H1 (cell line): ENCODE measurements at regions not wholly inside any gene's neighbourhood (a gene's known extent, or its start where the extent isn't known, plus 50 kb on each side); places are given as distances from the start of the nearest gene placed in this dataset.

ENCODE experiments used
- CBX8 ChIP-seq: fragments of 300-800, 300-1000 bp; sonication (generic); IDR thresholded peaks from 2 replicates; pipeline ENCODE4 v1.7.1; 2016; ENCODE audit warnings: low read depth, low read length, borderline replicate concordance
- GTF2F1 ChIP-seq: IDR thresholded peaks from 2 replicates; pipeline ENCODE4 v1.6.1; 2012; ENCODE audit warnings: low read depth, low read length, improper control_type of control experiment, borderline replicate concordance
- MAFK ChIP-seq: IDR thresholded peaks from 2 replicates; pipeline ENCODE4 v1.6.1; 2012; ENCODE audit warnings: low read depth, mild to moderate bottlenecking, improper control_type of control experiment, low read length
- SIRT6 ChIP-seq: IDR thresholded peaks from one replicate; pipeline ENCODE4 v1.7.1; 2012; ENCODE audit warnings: low read length, inconsistent platforms
- YY1 ChIP-seq: IDR thresholded peaks from 2 replicates; pipeline ENCODE4 v1.6.1; 2011; ENCODE audit warnings: low read depth, mild to moderate bottlenecking, low read length
- TF ChIP-seq, protein P1 (sequence below), 3 experiments: IDR thresholded peaks; 1 replicate in 2 of 3; 2 replicates in 1 of 3; pipeline versions ENCODE4 v1.5.1 to v1.6.1; 2011; ENCODE audit warnings: low read length in 3 of 3, mild to moderate bottlenecking in 3 of 3, inconsistent platforms in 2 of 3, low read depth in 1 of 3, moderate library complexity in 1 of 3; ENCODE audit not compliant: insufficient read depth in 1 of 3; ENCODE audit errors: control extremely low read depth in 1 of 3

DNA sequence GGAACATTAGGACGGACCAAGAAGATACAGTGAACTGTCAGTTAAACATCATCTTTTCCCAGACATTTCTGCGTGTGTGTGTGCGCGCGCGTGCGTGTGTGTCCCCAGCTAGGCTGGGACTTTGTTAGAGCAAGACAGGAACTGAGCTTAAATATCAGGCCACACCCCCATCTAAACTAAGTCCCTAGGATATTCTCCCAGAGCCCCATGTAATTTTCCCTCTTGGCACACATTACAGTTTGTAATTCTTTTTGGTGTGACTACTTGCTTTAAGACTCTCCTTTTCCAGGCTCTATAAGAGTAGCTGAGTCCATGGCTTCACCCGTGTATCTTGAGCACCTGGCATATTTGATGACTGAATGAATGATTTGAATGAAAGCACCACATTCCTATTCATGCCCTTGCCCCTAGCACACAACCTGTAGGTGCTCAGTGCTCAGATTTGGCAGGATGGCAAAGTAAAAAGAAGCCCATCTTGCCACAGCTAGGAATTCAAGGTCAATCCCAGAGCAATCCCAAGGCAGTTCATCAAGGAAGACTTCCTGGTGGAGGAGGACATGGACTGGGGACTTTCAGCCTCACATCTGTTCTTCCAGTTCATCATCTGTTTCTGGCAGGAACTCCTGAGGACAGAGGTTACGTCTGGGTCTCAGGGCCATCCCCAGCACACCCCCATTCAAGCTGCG, 69.2 kb downstream of the MRPL14 start (continued):
- TF ChIP-seq, protein P1, sequence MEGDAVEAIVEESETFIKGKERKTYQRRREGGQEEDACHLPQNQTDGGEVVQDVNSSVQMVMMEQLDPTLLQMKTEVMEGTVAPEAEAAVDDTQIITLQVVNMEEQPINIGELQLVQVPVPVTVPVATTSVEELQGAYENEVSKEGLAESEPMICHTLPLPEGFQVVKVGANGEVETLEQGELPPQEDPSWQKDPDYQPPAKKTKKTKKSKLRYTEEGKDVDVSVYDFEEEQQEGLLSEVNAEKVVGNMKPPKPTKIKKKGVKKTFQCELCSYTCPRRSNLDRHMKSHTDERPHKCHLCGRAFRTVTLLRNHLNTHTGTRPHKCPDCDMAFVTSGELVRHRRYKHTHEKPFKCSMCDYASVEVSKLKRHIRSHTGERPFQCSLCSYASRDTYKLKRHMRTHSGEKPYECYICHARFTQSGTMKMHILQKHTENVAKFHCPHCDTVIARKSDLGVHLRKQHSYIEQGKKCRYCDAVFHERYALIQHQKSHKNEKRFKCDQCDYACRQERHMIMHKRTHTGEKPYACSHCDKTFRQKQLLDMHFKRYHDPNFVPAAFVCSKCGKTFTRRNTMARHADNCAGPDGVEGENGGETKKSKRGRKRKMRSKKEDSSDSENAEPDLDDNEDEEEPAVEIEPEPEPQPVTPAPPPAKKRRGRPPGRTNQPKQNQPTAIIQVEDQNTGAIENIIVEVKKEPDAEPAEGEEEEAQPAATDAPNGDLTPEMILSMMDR (IDR thresholded peaks at IDR 0.05; ENCODE audit: control extremely low read depth in 1 of 3, insufficient read depth in 1 of 3, low read depth in 1 of 3, low read length in 3 of 3): no peak
- no peak for TF ChIP-seq SIRT6
- TF ChIP-seq MAFK: no peak
- TF ChIP-seq CBX8: no peak
- TF ChIP-seq YY1: no peak
- TF ChIP-seq GTF2F1: no peak
